Activated CD8-positive, alpha-beta T cell treated with anti-CD3 and anti-CD28 coated beads for 36 hours (primary cell): ENCODE measurements at regions not wholly inside any gene's neighbourhood (a gene's known extent, or its start where the extent isn't known, plus 50 kb on each side); places are given as distances from the start of the nearest gene placed in this dataset.

Experiments
- ATAC-seq: fragments of 200-7000 bp; cut with Tn5 transposase; one replicate; pipeline ENCODE4 v1.10.0; 2021; ENCODE audit warnings: mild to moderate bottlenecking, moderate library complexity
- CTCF ChIA-PET: fragments of 350-600 bp; sonication (Branson Sonifier 250); formaldehyde crosslinking; loops from one replicate; lab custom pipeline; 2021; ENCODE audit warnings: antibody characterized with exemption; lab: Charles Lee
- POLR2A ChIA-PET: fragments of 350-600 bp; sonication (Branson Sonifier 250); formaldehyde crosslinking; loops from one replicate; lab custom pipeline; 2021; ENCODE audit warnings: antibody characterized with exemption; lab: Charles Lee
- DNase-seq: peaks from one replicate; pipeline ENCODE4 v3.0.0-alpha.2; 2020
- H3K27ac Mint-ChIP-seq: one replicate; pipeline ENCODE4 v1.8.0; 2021; ENCODE audit warnings: mild to moderate bottlenecking, mixed read lengths
- H3K27me3 Mint-ChIP-seq: one replicate; pipeline ENCODE4 v1.8.0; 2021; ENCODE audit warnings: mixed read lengths
- H3K36me3 Mint-ChIP-seq: one replicate; pipeline ENCODE4 v1.8.0; 2021; ENCODE audit warnings: low read depth, mixed read lengths
- H3K4me1 Mint-ChIP-seq: one replicate; pipeline ENCODE4 v1.8.0; 2021; ENCODE audit warnings: low read depth, mixed read lengths
- H3K4me3 Mint-ChIP-seq: one replicate; pipeline ENCODE4 v1.8.0; 2021; ENCODE audit warnings: mild to moderate bottlenecking, moderate library complexity, mixed read lengths
- H3K9me3 Mint-ChIP-seq: one replicate; pipeline ENCODE4 v1.8.0; 2021; ENCODE audit warnings: mixed read lengths
- CTCF ChIP-seq: fragments of 200-600 bp; IDR thresholded peaks from one replicate; pipeline ENCODE4 v1.8.0; 2022; ENCODE audit warnings: antibody characterized with exemption, mild to moderate bottlenecking
- intact Hi-C: fragments of 100-400 bp; cut with micrococcal nuclease; formaldehyde crosslinking; loops from one replicate; pipeline ENCODE4 v1.10.0; 2022

GRCh38 chr5:52328220-52328806, 459.4 kb upstream of the ITGA1 start:
- H3K27ac Mint-ChIP-seq, result no peak overlapping the region
- intact Hi-C loops, result no loop called here
- no peak overlapping the region for H3K4me3 Mint-ChIP-seq
- no peak for TF ChIP-seq CTCF
- H3K27me3 Mint-ChIP-seq, result no peaks in the 10 kb centered on the region
- DNase-seq (no peak), ATAC-seq (no peak)
- POLR2A ChIA-PET, result no interaction called here
- no peaks in the 10 kb centered on the region for H3K9me3 Mint-ChIP-seq
- CTCF ChIA-PET, result no interaction called here
- no peaks in the 10 kb centered on the region for H3K4me1 Mint-ChIP-seq
- H3K36me3 Mint-ChIP-seq, result no peaks in the 10 kb centered on the region

GRCh38 chr5:52331725-52332124, 456.0 kb upstream of the ITGA1 start:
- intact Hi-C loops, result no loop called here
- H3K9me3 Mint-ChIP-seq, result peaks cover 3% of the 10 kb centered on the region
- TF ChIP-seq CTCF, result no peak
- POLR2A ChIA-PET, result no interaction called here
- no peaks in the 10 kb centered on the region for H3K36me3 Mint-ChIP-seq
- CTCF ChIA-PET, result no interaction called here
- no peak for ATAC-seq
- no peak overlapping the region for H3K27ac Mint-ChIP-seq
- H3K4me1 Mint-ChIP-seq, result no peaks in the 10 kb centered on the region
- no peak overlapping the region for H3K4me3 Mint-ChIP-seq
- no peak for DNase-seq
- no peaks in the 10 kb centered on the region for H3K27me3 Mint-ChIP-seq

GRCh38 chr5:52334367-52334766, 453.3 kb upstream of the ITGA1 start:
- no peaks in the 10 kb centered on the region for H3K36me3 Mint-ChIP-seq
- POLR2A ChIA-PET, result no interaction called here
- ATAC-seq (no peak), DNase-seq (no peak)
- H3K9me3 Mint-ChIP-seq, result peaks cover 4% of the 10 kb centered on the region
- H3K4me3 Mint-ChIP-seq, result no peak overlapping the region
- no peaks in the 10 kb centered on the region for H3K27me3 Mint-ChIP-seq
- no peak overlapping the region for H3K27ac Mint-ChIP-seq
- H3K4me1 Mint-ChIP-seq, result no peaks in the 10 kb centered on the region
- CTCF ChIA-PET, result no interaction called here
- no peak for TF ChIP-seq CTCF
- intact Hi-C loops, result no loop called here

GRCh38 chr5:52339285-52339684, 448.4 kb upstream of the ITGA1 start:
- CTCF ChIA-PET, result no interaction called here
- POLR2A ChIA-PET, result no interaction called here
- intact Hi-C loops, result no loop called here
- H3K4me3 Mint-ChIP-seq, result no peak overlapping the region
- peaks cover 4% of the 10 kb centered on the region for H3K9me3 Mint-ChIP-seq
- no peaks in the 10 kb centered on the region for H3K36me3 Mint-ChIP-seq
- no peak for DNase-seq
- no peak for TF ChIP-seq CTCF
- H3K27ac Mint-ChIP-seq, result no peak overlapping the region
- no peak for ATAC-seq
- no peaks in the 10 kb centered on the region for H3K27me3 Mint-ChIP-seq
- no peaks in the 10 kb centered on the region for H3K4me1 Mint-ChIP-seq

GRCh38 chr5:52342361-52342760, 445.4 kb upstream of the ITGA1 start:
- no peak for ATAC-seq
- ChIA-PET POLR2A (no interaction called here), CTCF (no interaction called here)
- peaks cover 1% of the 10 kb centered on the region for H3K9me3 Mint-ChIP-seq
- no peaks in the 10 kb centered on the region for H3K4me1 Mint-ChIP-seq
- H3K27ac Mint-ChIP-seq, result no peak overlapping the region
- H3K36me3 Mint-ChIP-seq, result no peaks in the 10 kb centered on the region
- no peaks in the 10 kb centered on the region for H3K27me3 Mint-ChIP-seq
- H3K4me3 Mint-ChIP-seq, result no peak overlapping the region
- intact Hi-C loops, result no loop called here
- no peak for DNase-seq
- TF ChIP-seq CTCF, result no peak
